RWPE2 (cell line): ENCODE measurements at regions not wholly inside any gene's neighbourhood (a gene's known extent, or its start where the extent isn't known, plus 50 kb on each side); places are given as distances from the start of the nearest gene placed in this dataset.

Experiments
- ATAC-seq: fragments of 200-7000 bp; cut with Tn5 transposase; 3 replicates; pipeline ENCODE4 v1.9.1; 2021; ENCODE audit warnings: low read depth
- DNase-seq: peaks from one replicate; pipeline ENCODE4 v3.0.0-alpha.2; 2020; ENCODE audit warnings: low spot score
- H3K27ac ChIP-seq: fragments of 450-650 bp; 2 replicates; pipeline ENCODE4 v1.5.1; 2017; ENCODE audit warnings: mild to moderate bottlenecking; ENCODE audit not compliant: poor library complexity, severe bottlenecking
- H3K27me3 ChIP-seq: fragments of 250-450 bp; sonication (Bioruptor Pico); 2 replicates; pipeline ENCODE4 v1.5.1; 2021; ENCODE audit warnings: mild to moderate bottlenecking, moderate library complexity; ENCODE audit not compliant: insufficient read depth, poor library complexity, severe bottlenecking
- H3K36me3 ChIP-seq: fragments of 250-450 bp; sonication (Bioruptor Pico); 2 replicates; pipeline ENCODE4 v1.5.1; 2020; ENCODE audit warnings: low read depth, mild to moderate bottlenecking, moderate library complexity
- H3K4me1 ChIP-seq: fragments of 250-450 bp; sonication (Bioruptor Pico); 2 replicates; pipeline ENCODE4 v1.5.1; 2021; ENCODE audit warnings: mild to moderate bottlenecking, moderate library complexity; ENCODE audit not compliant: insufficient read depth, poor library complexity, severe bottlenecking
- H3K4me3 ChIP-seq: fragments of 250-450 bp; sonication (Bioruptor Pico); 2 replicates; pipeline ENCODE4 v1.5.1; 2021; ENCODE audit warnings: mild to moderate bottlenecking, moderate library complexity; ENCODE audit not compliant: severe bottlenecking
- H3K9me3 ChIP-seq: fragments of 250-450 bp; sonication (Bioruptor Pico); 2 replicates; pipeline ENCODE4 v1.5.1; 2021; ENCODE audit warnings: mild to moderate bottlenecking, moderate library complexity; ENCODE audit not compliant: severe bottlenecking
- CTCF ChIP-seq: fragments of 450-650 bp; IDR thresholded peaks from one replicate; pipeline ENCODE4 v1.5.1; 2017; ENCODE audit warnings: mild to moderate bottlenecking, moderate library complexity; ENCODE audit not compliant: poor library complexity, severe bottlenecking

GRCh38 chr18:77329651-77330050 lies 80.0 kb downstream of the GALR1 start:
- Histone ChIP-seq H3K27me3 (peaks cover 8% of the 10 kb centered on the region), H3K4me1 (no peaks in the 10 kb centered on the region), H3K36me3 (no peaks in the 10 kb centered on the region), H3K27ac (no peak overlapping the region), H3K4me3 (no peak overlapping the region), H3K9me3 (no peaks in the 10 kb centered on the region)
- ATAC-seq (no peak), DNase-seq (no peak)
- TF ChIP-seq CTCF: no peak

GRCh38 chr18:77334876-77335275 lies 85.2 kb downstream of the GALR1 start:
- H3K4me3 ChIP-seq: no peak overlapping the region
- no peak overlapping the region for H3K27ac ChIP-seq
- H3K4me1 ChIP-seq: no peaks in the 10 kb centered on the region
- ATAC-seq (no peak), DNase-seq (no peak)
- TF ChIP-seq CTCF: no peak
- H3K36me3 ChIP-seq: no peaks in the 10 kb centered on the region
- no peaks in the 10 kb centered on the region for H3K9me3 ChIP-seq
- H3K27me3 ChIP-seq: peaks cover 4% of the 10 kb centered on the region

GRCh38 chr18:77337604-77338003 lies 88.0 kb downstream of the GALR1 start:
- H3K4me3 ChIP-seq: no peak overlapping the region
- H3K36me3 ChIP-seq: no peaks in the 10 kb centered on the region
- peaks cover 4% of the 10 kb centered on the region for H3K27me3 ChIP-seq
- no peaks in the 10 kb centered on the region for H3K9me3 ChIP-seq
- DNase-seq (no peak), ATAC-seq (no peak)
- H3K27ac ChIP-seq: no peak overlapping the region
- H3K4me1 ChIP-seq: no peaks in the 10 kb centered on the region
- no peak for TF ChIP-seq CTCF

GRCh38 chr18:77339093-77339492 lies 89.4 kb downstream of the GALR1 start:
- Histone ChIP-seq H3K36me3 (no peaks in the 10 kb centered on the region), H3K27me3 (peaks cover 1% of the 10 kb centered on the region), H3K4me1 (no peaks in the 10 kb centered on the region), H3K4me3 (no peak overlapping the region), H3K9me3 (no peaks in the 10 kb centered on the region), H3K27ac (no peak overlapping the region)
- ATAC-seq (no peak), DNase-seq (no peak)
- TF ChIP-seq CTCF: no peak

GRCh38 chr18:77339623-77340022 lies 90.0 kb downstream of the GALR1 start:
- no peak for DNase-seq
- Histone ChIP-seq H3K4me1 (no peaks in the 10 kb centered on the region), H3K4me3 (no peak overlapping the region), H3K36me3 (no peaks in the 10 kb centered on the region), H3K9me3 (no peaks in the 10 kb centered on the region), H3K27ac (no peak overlapping the region), H3K27me3 (no peaks in the 10 kb centered on the region)
- ATAC-seq: no peak
- no peak for TF ChIP-seq CTCF
